ENCODE measurements at regions not wholly inside any gene's neighbourhood (a gene's known extent, or its start where the extent isn't known, plus 50 kb on each side); places are given as distances from the start of the nearest gene placed in this dataset.

DNA sequence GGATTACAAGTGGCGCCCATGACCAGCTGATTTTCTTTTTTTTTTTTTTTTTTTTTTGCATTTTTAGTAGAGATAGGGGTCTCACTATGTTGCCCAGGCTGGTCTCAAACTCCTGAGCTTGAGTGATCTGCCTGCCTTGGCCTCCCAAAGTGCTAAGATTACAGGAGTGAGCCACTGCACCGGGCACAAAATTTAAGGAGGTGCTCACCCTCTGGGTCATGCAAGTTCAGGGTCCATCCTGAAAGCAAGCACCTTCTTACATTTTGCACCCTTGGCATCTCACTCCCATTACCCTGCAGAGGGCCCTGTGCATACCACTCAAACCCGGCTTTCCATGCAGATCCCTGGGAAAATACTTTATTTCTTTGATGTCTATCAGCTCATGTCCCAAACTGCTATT, 95.6 kb upstream of the ADRA1B start:
- intact Hi-C loops (cut with micrococcal nuclease), result no loop called here
- ChIA-PET CTCF (no interaction called here), POLR2A (no interaction called here)
- DNase-seq, result no peak
- Histone ChIP-seq H3K9me3 (ENCODE audit: control insufficient read depth in 2 of 3, low read length in 3 of 3) (no peaks in the 10 kb centered on the region), H3K36me3 (ENCODE audit: control insufficient read depth in 2 of 3, insufficient read depth in 3 of 3, low read length in 3 of 3) (no peaks in the 10 kb centered on the region), H3K4me1 (ENCODE audit: control insufficient read depth in 2 of 2, insufficient read depth in 2 of 2, low read length in 2 of 2) (no peaks in the 10 kb centered on the region), H3K27ac (ENCODE audit: low read depth, low read length) (no peak overlapping the region), H3K4me3 (ENCODE audit: low read length) (no peak overlapping the region), H3K27me3 (ENCODE audit: control insufficient read depth in 2 of 2, insufficient read depth in 2 of 2, low read length in 2 of 2) (no peaks in the 10 kb centered on the region)
- no peaks in the 10 kb centered on the region for H3K36me3 Mint-ChIP-seq
- no peak overlapping the region for H3K27ac Mint-ChIP-seq
- H3K4me1 Mint-ChIP-seq, result no peaks in the 10 kb centered on the region
- peaks cover 0 to 3% (median 0%) of the 10 kb centered on the region in 11 donors for H3K9me3 Mint-ChIP-seq
- peaks cover 4 to 18% (median 7%) of the 10 kb centered on the region in 5 donors for H3K27me3 Mint-ChIP-seq
- no peak overlapping the region for H3K4me3 Mint-ChIP-seq
- ATAC-seq, result no peak

- ChIA-PET POLR2A (no interaction called here), CTCF (no interaction called here)
- Mint-ChIP-seq H3K9me3 (peaks cover 0 to 3% (median 0%) of the 10 kb centered on the region in 11 donors), H3K36me3 (no peaks in the 10 kb centered on the region), H3K27me3 (peaks cover 4 to 17% (median 7%) of the 10 kb centered on the region in 5 donors), H3K4me3 (no peak overlapping the region), H3K4me1 (peaks cover 0 to 2% (median 0%) of the 10 kb centered on the region in 7 donors), H3K27ac (no peak overlapping the region)
- Histone ChIP-seq H3K4me1 (ENCODE audit: control insufficient read depth in 2 of 2, insufficient read depth in 2 of 2, low read length in 2 of 2) (no peaks in the 10 kb centered on the region), H3K36me3 (ENCODE audit: control insufficient read depth in 2 of 3, insufficient read depth in 3 of 3, low read length in 3 of 3) (no peaks in the 10 kb centered on the region), H3K4me3 (ENCODE audit: low read length) (no peak overlapping the region), H3K27ac (ENCODE audit: low read depth, low read length) (no peak overlapping the region), H3K9me3 (ENCODE audit: control insufficient read depth in 2 of 3, low read length in 3 of 3) (no peaks in the 10 kb centered on the region), H3K27me3 (ENCODE audit: control insufficient read depth in 2 of 2, insufficient read depth in 2 of 2, low read length in 2 of 2) (no peaks in the 10 kb centered on the region)
- intact Hi-C loops (cut with micrococcal nuclease), result no loop called here
- DNase-seq (no peak), ATAC-seq (no peak)
Observed at GRCh38 chr5:159821461-159821940, 94.8 kb upstream of the ADRA1B start.

DNA sequence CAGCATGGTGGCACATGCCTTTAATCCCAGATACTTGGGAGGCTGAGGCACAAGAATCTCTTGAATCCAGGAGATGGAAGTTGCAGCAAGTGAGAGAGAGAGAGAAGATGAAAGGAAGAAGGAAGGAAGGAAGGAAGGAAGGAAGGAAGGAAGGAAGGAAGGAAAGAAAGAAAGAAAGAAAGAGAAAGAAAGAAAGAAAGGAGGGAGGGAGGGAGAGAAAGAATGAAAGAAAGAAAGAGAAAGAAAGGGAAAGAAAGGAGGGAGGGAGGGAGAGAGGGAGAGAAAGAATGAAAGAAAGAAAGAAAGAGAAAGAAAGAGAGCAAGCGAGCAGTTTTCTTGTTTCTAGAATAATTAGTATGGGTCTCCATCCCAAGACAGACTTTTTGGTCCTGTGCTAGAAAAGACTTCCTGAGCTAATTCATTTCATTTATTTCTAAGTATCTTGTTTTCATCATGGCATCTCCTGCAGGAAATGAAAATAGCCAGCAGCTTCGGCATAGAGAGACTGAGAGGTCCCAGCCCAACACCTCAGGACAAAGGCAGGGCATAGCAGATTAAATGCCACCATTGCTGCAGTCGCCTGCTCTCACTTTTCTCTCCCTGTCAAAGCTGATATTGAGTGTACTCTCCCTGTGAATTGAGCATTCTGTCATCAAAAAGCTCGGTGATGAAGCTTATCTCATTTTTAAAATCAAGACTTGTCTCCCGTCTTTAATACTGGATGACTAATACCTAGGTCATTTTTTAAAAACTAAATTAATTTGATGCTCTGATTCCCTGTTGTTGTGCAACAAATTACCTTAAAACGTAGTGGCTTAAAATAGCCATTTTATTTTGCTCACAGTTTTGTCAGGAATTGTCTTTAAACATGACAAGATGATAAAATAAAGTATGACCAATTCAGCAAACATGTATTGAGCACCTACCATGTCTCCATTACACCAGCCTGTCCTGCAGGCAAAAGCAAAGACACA, 91.8 kb upstream of the ADRA1B start:
- Mint-ChIP-seq H3K27ac (no peak overlapping the region), H3K4me1 (peaks cover 0 to 2% (median 0%) of the 10 kb centered on the region in 7 donors), H3K4me3 (no peak overlapping the region), H3K27me3 (peaks cover 5 to 14% (median 10%) of the 10 kb centered on the region in 5 donors), H3K9me3 (peaks cover 0 to 3% (median 0%) of the 10 kb centered on the region in 11 donors), H3K36me3 (no peaks in the 10 kb centered on the region)
- no peaks in the 10 kb centered on the region for H3K4me1 ChIP-seq (ENCODE audit: control insufficient read depth in 2 of 2, insufficient read depth in 2 of 2, low read length in 2 of 2)
- H3K36me3 ChIP-seq (ENCODE audit: control insufficient read depth in 2 of 3, insufficient read depth in 3 of 3, low read length in 3 of 3), result no peaks in the 10 kb centered on the region
- no peak overlapping the region for H3K27ac ChIP-seq (ENCODE audit: low read depth, low read length)
- H3K27me3 ChIP-seq (ENCODE audit: control insufficient read depth in 2 of 2, insufficient read depth in 2 of 2, low read length in 2 of 2), result no peaks in the 10 kb centered on the region
- ATAC-seq (no peak), DNase-seq (no peak)
- intact Hi-C loops (cut with micrococcal nuclease), result no loop called here
- H3K4me3 ChIP-seq (ENCODE audit: low read length), result no peak overlapping the region
- CTCF ChIA-PET, result no interaction called here
- H3K9me3 ChIP-seq (ENCODE audit: control insufficient read depth in 2 of 3, low read length in 3 of 3), result no peaks in the 10 kb centered on the region
- POLR2A ChIA-PET, result no interaction called here

- intact Hi-C loops (cut with micrococcal nuclease), result no loop called here
- peaks cover 0 to 2% (median 0%) of the 10 kb centered on the region in 7 donors for H3K4me1 Mint-ChIP-seq
- Histone ChIP-seq H3K4me1 (ENCODE audit: control insufficient read depth in 2 of 2, insufficient read depth in 2 of 2, low read length in 2 of 2) (no peaks in the 10 kb centered on the region), H3K36me3 (ENCODE audit: control insufficient read depth in 2 of 3, insufficient read depth in 3 of 3, low read length in 3 of 3) (no peaks in the 10 kb centered on the region), H3K27me3 (ENCODE audit: control insufficient read depth in 2 of 2, insufficient read depth in 2 of 2, low read length in 2 of 2) (no peaks in the 10 kb centered on the region), H3K4me3 (ENCODE audit: low read length) (no peak overlapping the region), H3K27ac (ENCODE audit: low read depth, low read length) (no peak overlapping the region), H3K9me3 (ENCODE audit: control insufficient read depth in 2 of 3, low read length in 3 of 3) (no peaks in the 10 kb centered on the region)
- ChIA-PET CTCF (no interaction called here), POLR2A (no interaction called here)
- H3K36me3 Mint-ChIP-seq, result no peaks in the 10 kb centered on the region
- H3K4me3 Mint-ChIP-seq, result no peak overlapping the region
- peaks cover 0 to 3% (median 0%) of the 10 kb centered on the region in 11 donors for H3K9me3 Mint-ChIP-seq
- H3K27ac Mint-ChIP-seq, result no peak overlapping the region
- DNase-seq (no peak), ATAC-seq (no peak)
- H3K27me3 Mint-ChIP-seq, result peaks cover 5 to 18% (median 14%) of the 10 kb centered on the region in 5 donors
Observed at GRCh38 chr5:159825551-159826051, 90.7 kb upstream of the ADRA1B start.

DNA sequence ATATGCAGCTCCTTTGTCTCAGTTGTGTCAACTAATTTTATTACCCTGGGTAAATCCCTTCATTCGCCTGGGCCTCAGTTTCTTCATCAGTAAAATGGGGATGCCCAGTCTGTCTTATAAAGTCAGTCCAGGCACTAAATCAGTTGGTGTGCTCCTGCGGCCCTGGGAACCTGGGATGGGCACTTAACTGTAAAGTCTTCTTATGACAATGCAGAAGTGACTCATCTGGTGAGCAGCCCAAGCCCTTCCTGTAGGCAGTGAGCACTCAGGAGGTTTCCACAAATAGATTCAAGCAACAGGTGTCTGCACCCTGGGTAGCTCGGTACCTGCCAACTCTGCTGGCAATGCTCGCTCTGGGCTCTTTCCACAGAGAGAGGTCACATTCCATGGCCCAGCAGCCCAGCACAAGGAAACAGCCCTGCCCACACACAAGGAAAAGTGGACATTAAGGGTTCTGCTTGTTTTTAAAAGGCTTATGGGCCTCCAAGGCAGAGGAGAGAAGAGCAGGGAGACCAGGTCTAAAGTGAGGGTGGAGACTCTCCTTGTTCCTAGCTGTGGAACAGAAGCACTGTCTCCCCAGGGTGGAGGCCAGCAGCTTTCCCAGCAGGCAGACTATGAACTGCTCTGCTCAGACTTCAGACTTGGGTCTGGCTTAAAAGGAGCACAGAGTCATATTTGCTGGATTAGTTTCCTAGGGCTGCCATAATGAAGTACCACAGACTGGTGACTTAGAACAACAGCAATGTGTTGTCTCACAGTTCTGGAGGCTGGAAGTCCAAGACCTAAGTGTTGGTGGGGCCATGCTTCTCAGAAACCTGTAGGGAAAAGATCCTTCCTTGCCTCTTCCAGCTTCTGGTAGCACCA, 89.7 kb upstream of the ADRA1B start:
- CTCF ChIA-PET, result no interaction called here
- no peak for DNase-seq

GRCh38 chr5:159827861-159828260, 88.4 kb upstream of the ADRA1B start:
- peaks cover 0 to 2% (median 0%) of the 10 kb centered on the region in 7 donors for H3K4me1 Mint-ChIP-seq
- intact Hi-C loops (cut with micrococcal nuclease), result no loop called here
- H3K4me3 Mint-ChIP-seq, result no peak overlapping the region
- H3K9me3 Mint-ChIP-seq, result peaks cover 0 to 3% (median 0%) of the 10 kb centered on the region in 11 donors
- Histone ChIP-seq H3K27ac (ENCODE audit: low read depth, low read length) (no peak overlapping the region), H3K27me3 (ENCODE audit: control insufficient read depth in 2 of 2, insufficient read depth in 2 of 2, low read length in 2 of 2) (no peaks in the 10 kb centered on the region), H3K4me1 (ENCODE audit: control insufficient read depth in 2 of 2, insufficient read depth in 2 of 2, low read length in 2 of 2) (no peaks in the 10 kb centered on the region), H3K4me3 (ENCODE audit: low read length) (no peak overlapping the region), H3K36me3 (ENCODE audit: control insufficient read depth in 2 of 3, insufficient read depth in 3 of 3, low read length in 3 of 3) (no peaks in the 10 kb centered on the region), H3K9me3 (ENCODE audit: control insufficient read depth in 2 of 3, low read length in 3 of 3) (no peaks in the 10 kb centered on the region)
- no peak overlapping the region for H3K27ac Mint-ChIP-seq
- CTCF ChIA-PET, result no interaction called here
- no peak for DNase-seq
- H3K27me3 Mint-ChIP-seq, result peaks cover 2 to 28% (median 12%) of the 10 kb centered on the region in 5 donors
- no peaks in the 10 kb centered on the region for H3K36me3 Mint-ChIP-seq
- POLR2A ChIA-PET, result no interaction called here
- no peak for ATAC-seq

More for the DNA sequence above, 89.7 kb upstream of the ADRA1B start:
- H3K4me3 ChIP-seq (ENCODE audit: low read length), result no peak overlapping the region
- peak; percentile 29 for ATAC-seq
- POLR2A ChIA-PET, result no interaction called here
- H3K9me3 ChIP-seq (ENCODE audit: control insufficient read depth in 2 of 3, low read length in 3 of 3), result no peaks in the 10 kb centered on the region
- H3K4me3 Mint-ChIP-seq, result no peak overlapping the region
- peaks cover 5 to 25% (median 17%) of the 10 kb centered on the region in 5 donors for H3K27me3 Mint-ChIP-seq
- no peak overlapping the region for H3K27ac ChIP-seq (ENCODE audit: low read depth, low read length)
- H3K27ac Mint-ChIP-seq, result no peak overlapping the region
- intact Hi-C loops (cut with micrococcal nuclease), result no loop called here
- H3K4me1 ChIP-seq (ENCODE audit: control insufficient read depth in 2 of 2, insufficient read depth in 2 of 2, low read length in 2 of 2), result no peaks in the 10 kb centered on the region
- H3K36me3 Mint-ChIP-seq, result no peaks in the 10 kb centered on the region
- peaks cover 0 to 3% (median 0%) of the 10 kb centered on the region in 11 donors for H3K9me3 Mint-ChIP-seq
- H3K4me1 Mint-ChIP-seq, result peaks cover 0 to 2% (median 0%) of the 10 kb centered on the region in 7 donors
- H3K27me3 ChIP-seq (ENCODE audit: control insufficient read depth in 2 of 2, insufficient read depth in 2 of 2, low read length in 2 of 2), result no peaks in the 10 kb centered on the region
- H3K36me3 ChIP-seq (ENCODE audit: control insufficient read depth in 2 of 3, insufficient read depth in 3 of 3, low read length in 3 of 3), result no peaks in the 10 kb centered on the region
